K562 (cell line): ENCODE measurements at regions not wholly inside any gene's neighbourhood (a gene's known extent, or its start where the extent isn't known, plus 50 kb on each side); places are given as distances from the start of the nearest gene placed in this dataset.

Source experiments
- ATAC-seq: fragments of 200-7000 bp; cut with Tn5 transposase; 3 replicates; pipeline ENCODE4 v1.9.1; 2020; ENCODE audit warnings: moderate library complexity
- BruUV-seq: library from RNA; stranded (reverse); fragments of 400-500 nt; replicated peaks from 2 replicates; lab custom pipeline; 2021; lab: Mats Ljungman, UMichigan
- CTCF ChIA-PET: fragments of 300-600 bp; formaldehyde crosslinking; extraction: SDS; loops from one replicate; lab custom pipeline; 2021; ENCODE audit warnings: low intra/inter-chr PET ratio; lab: Yijun Ruan, JAX
- POLR2A ChIA-PET: fragments of 300-600, 350-650 bp; sonication (Branson Sonifier 250); formaldehyde crosslinking; extraction: SDS; loops from one replicate; lab custom pipeline; 2021; ENCODE audit warnings: antibody characterized with exemption, inconsistent platforms; lab: Yijun Ruan, JAX
- DNase-seq, 4 experiments: peaks; one replicate each; pipeline versions ENCODE4 v3.0.0 to v3.0.0-alpha.2; 2011 to 2018; ENCODE audit warnings: low spot score in 3 of 4, mixed read lengths in 3 of 4; ENCODE audit errors: extremely low read depth in 1 of 4
- FAIRE-seq: peaks from 2 replicates; lab custom pipeline; 2011; peaks lifted over from hg19 to GRCh38; lab: Jason Lieb, UNC
- H2AFZ ChIP-seq: 2 replicates; pipeline ENCODE4 v1.6.0; 2011; ENCODE audit warnings: low read depth, low read length, control low read depth, inconsistent platforms
- H3K27ac ChIP-seq: fragments of 200-600 bp; 3 replicates; pipeline ENCODE4 v1.8.0; 2011; ENCODE audit warnings: low read depth, mild to moderate bottlenecking, control low read depth, inconsistent platforms, low read length, moderate library complexity, mixed read lengths; ENCODE audit errors: extremely low read depth
- H3K27me3 ChIP-seq, 2 experiments: fragments of 300-600 bp in 1 of 2; 2 replicates in 1 of 2; 3 replicates in 1 of 2; pipeline versions ENCODE4 v1.6.0 to v1.8.0; 2011; ENCODE audit warnings: inconsistent platforms in 2 of 2, low read length in 2 of 2, mild to moderate bottlenecking in 1 of 2, mixed read lengths in 1 of 2, moderate library complexity in 1 of 2; ENCODE audit not compliant: control insufficient read depth in 2 of 2, insufficient read depth in 2 of 2
- H3K36me3 ChIP-seq: fragments of 300-600 bp; 3 replicates; pipeline ENCODE4 v1.8.0; 2011; ENCODE audit warnings: mild to moderate bottlenecking, low read length, inconsistent platforms; ENCODE audit not compliant: control insufficient read depth, insufficient read depth
- H3K4me1 ChIP-seq, 2 experiments: fragments of 200-600 bp in 1 of 2; replicated peaks in 1 of 2; 2 replicates in 1 of 2; 3 replicates in 1 of 2; pipeline versions ENCODE4 v1.5.1 to v1.8.0; 2011; ENCODE audit warnings: inconsistent platforms in 2 of 2, low read length in 2 of 2, mild to moderate bottlenecking in 1 of 2, mixed read lengths in 1 of 2, moderate library complexity in 1 of 2; ENCODE audit not compliant: control insufficient read depth in 2 of 2, insufficient read depth in 2 of 2
- H3K4me2 ChIP-seq: 2 replicates; pipeline ENCODE4 v1.6.1; 2011; ENCODE audit warnings: low read length, control low read depth, inconsistent platforms, mixed read lengths; ENCODE audit not compliant: insufficient read depth
- H3K4me3 ChIP-seq: fragments of 200-600 bp; sonication (generic), shearing (Covaris generic); 2 replicates; pipeline ENCODE4 v1.5.1; 2016; ENCODE audit warnings: control low read depth, inconsistent platforms
- H3K79me2 ChIP-seq: fragments of 200-600 bp; 3 replicates; pipeline ENCODE4 v1.8.0; 2011; ENCODE audit warnings: low read length, inconsistent platforms; ENCODE audit not compliant: control insufficient read depth, insufficient read depth
- H3K9ac ChIP-seq, 2 experiments: 2 replicates each; pipeline versions ENCODE4 v1.6.0 to v1.6.1; 2011; ENCODE audit warnings: low read depth in 2 of 2, low read length in 2 of 2, control low read depth in 1 of 2, inconsistent platforms in 1 of 2, mild to moderate bottlenecking in 1 of 2, mixed read lengths in 1 of 2; ENCODE audit not compliant: insufficient read depth in 1 of 2
- H3K9me1 ChIP-seq: one replicate; pipeline ENCODE4 v1.6.0; 2011; ENCODE audit warnings: inconsistent platforms, mild to moderate bottlenecking, low read length, moderate library complexity; ENCODE audit not compliant: control insufficient read depth, insufficient read depth
- H3K9me3 ChIP-seq: replicated peaks from 2 replicates; pipeline ENCODE4 v1.5.1; 2011; ENCODE audit warnings: low read depth, low read length, inconsistent platforms; ENCODE audit not compliant: control insufficient read depth, insufficient read depth
- H4K20me1 ChIP-seq: replicated peaks from 2 replicates; pipeline ENCODE4 v1.6.1; 2011; ENCODE audit warnings: low read length, inconsistent platforms, mixed read lengths; ENCODE audit not compliant: control insufficient read depth, insufficient read depth
- CBX1 ChIP-seq: sonication (generic); IDR thresholded peaks from 2 replicates; pipeline ENCODE4 v1.6.1; 2016; ENCODE audit warnings: antibody characterized with exemption, low read depth, mild to moderate bottlenecking
- CSDE1 ChIP-seq, 2 experiments: fragments of 450-650 bp; IDR thresholded peaks; 2 replicates each; pipeline ENCODE4 v1.6.1; 2016; ENCODE audit warnings: mild to moderate bottlenecking in 1 of 2
- DEAF1 ChIP-seq: fragments of 450-650 bp; formaldehyde crosslinking; IDR thresholded peaks from 2 replicates; pipeline ENCODE4 v1.4.0; 2020; ENCODE audit warnings: mild to moderate bottlenecking, moderate library complexity
- KLF10 ChIP-seq: fragments of 250-450 bp; sonication (Bioruptor Pico); IDR thresholded peaks from 2 replicates; pipeline ENCODE4 v1.6.1; 2021; ENCODE audit warnings: matching md5 sums
- NCOR1 ChIP-seq: fragments of 450-650 bp; IDR thresholded peaks from 2 replicates; pipeline ENCODE4 v1.6.1; 2016; ENCODE audit warnings: mild to moderate bottlenecking, moderate library complexity
- OTX1 ChIP-seq: fragments of 450-650 bp; formaldehyde crosslinking; IDR thresholded peaks from 2 replicates; pipeline ENCODE4 v1.4.0; 2022; ENCODE audit warnings: mild to moderate bottlenecking
- SIRT6 ChIP-seq: IDR thresholded peaks from one replicate; pipeline ENCODE4 v1.6.1; 2012; ENCODE audit warnings: low read depth, mild to moderate bottlenecking, control low read depth, inconsistent platforms, low read length, moderate library complexity
- TRIM28 ChIP-seq: fragments of 450-650 bp; IDR thresholded peaks from 2 replicates; pipeline ENCODE4 v1.6.1; 2017
- U2AF1 ChIP-seq: fragments of 200-400 bp; formaldehyde crosslinking; optimal IDR thresholded peaks from 2 replicates; pipeline ENCODE3; 2017; ENCODE audit warnings: mild to moderate bottlenecking, low read depth, low read length, moderate library complexity
- U2AF2 ChIP-seq: fragments of 200-400 bp; formaldehyde crosslinking; optimal IDR thresholded peaks from 2 replicates; pipeline ENCODE3; 2017; ENCODE audit warnings: low read depth, mild to moderate bottlenecking, low read length
- ZBTB12 ChIP-seq: fragments of 250-450 bp; sonication (Bioruptor Pico); IDR thresholded peaks from 2 replicates; pipeline ENCODE4 v1.4.0; 2020
- ZBTB8A ChIP-seq: fragments of 450-650 bp; IDR thresholded peaks from 2 replicates; pipeline ENCODE4 v1.6.1; 2018; ENCODE audit warnings: mild to moderate bottlenecking, moderate library complexity; ENCODE audit not compliant: partially characterized antibody
- ZEB2 ChIP-seq: fragments of 450-650 bp; IDR thresholded peaks from 2 replicates; pipeline ENCODE4 v1.6.1; 2016
- ZFP91 ChIP-seq: sonication (generic); formaldehyde crosslinking; IDR thresholded peaks from 2 replicates; pipeline ENCODE4 v1.8.0; 2022; ENCODE audit warnings: mild to moderate bottlenecking, missing genetic modification reagents
- ZNF12 ChIP-seq: sonication (generic); formaldehyde crosslinking; IDR thresholded peaks from 2 replicates; pipeline ENCODE4 v1.4.0; 2020; ENCODE audit warnings: mild to moderate bottlenecking, missing genetic modification reagents
- ZNF140 ChIP-seq: fragments of 250-450 bp; sonication (Bioruptor Pico); IDR thresholded peaks from 2 replicates; pipeline ENCODE4 v1.8.0; 2021; ENCODE audit warnings: moderate library complexity, mild to moderate bottlenecking, inconsistent platforms
- ZNF212 ChIP-seq: fragments of 450-650 bp; formaldehyde crosslinking; IDR thresholded peaks from 2 replicates; pipeline ENCODE4 v1.4.0; 2020; ENCODE audit warnings: mild to moderate bottlenecking
- ZNF57 ChIP-seq: fragments of 450-650 bp; formaldehyde crosslinking; IDR thresholded peaks from 2 replicates; pipeline ENCODE4 v1.4.0; 2020; ENCODE audit warnings: mild to moderate bottlenecking, moderate library complexity
- WGBS: fragments of 100-300 bp; shearing (Covaris generic); methylation state at CpG from one replicate; pipeline ENCODE4 v1.1.6; 2016; ENCODE audit warnings: low coverage, mixed read lengths; ENCODE audit not compliant: insufficient coverage; ENCODE audit errors: missing lambda C conversion rate; 5-methylcytosine and 5-hydroxymethylcytosine counted together
- in situ Hi-C: fragments of 300-500 bp; cut with MboI; formaldehyde crosslinking; loops from 4 replicates; pipeline ENCODE4 v1.15.0; 2018; ENCODE audit warnings: inconsistent platforms, mixed read lengths
- intact Hi-C: fragments of 100-400 bp; cut with micrococcal nuclease; formaldehyde crosslinking; loops from 2 replicates; pipeline ENCODE4 v1.14.2; 2022

GRCh38 chr4:3344596-3344995, 51.8 kb downstream of the RGS12 start:
- no peaks in the 10 kb centered on the region for H3K79me2 ChIP-seq
- peaks cover 2% of the 10 kb centered on the region for H3K9me1 ChIP-seq
- no peak overlapping the region for H3K27ac ChIP-seq
- ChIA-PET CTCF (no interaction called here), POLR2A (interaction anchor here (0.9 kb wide), 1 partner anchor 11 kb away, joined by 3 read pairs; no protein-coding TSS in a partner anchor)
- H4K20me1 ChIP-seq, result peaks cover 7% of the 10 kb centered on the region; the same call in 1 of the 2 replicates
- DNase-seq (no peak), ATAC-seq (no peak), FAIRE-seq (no peak)
- peaks cover 0 to 6% of the 10 kb centered on the region in 2 experiments; a peak in 2 of 5 replicates for H3K4me1 ChIP-seq
- no peak overlapping the region for H3K9ac ChIP-seq
- intact Hi-C loops, result no loop called here
- in situ Hi-C loops, result loop anchor here (5.0 kb wide), 1 partner anchor 108 kb away; no protein-coding TSS in a partner anchor
- 9% methylated on average over 4 of the region's 4 CpGs for WGBS
- H3K36me3 ChIP-seq, result no peaks in the 10 kb centered on the region
- no peaks in the 10 kb centered on the region for H3K9me3 ChIP-seq
- no peak overlapping the region for H2AFZ ChIP-seq
- H3K27me3 ChIP-seq, result peaks cover 0 to 6% of the 10 kb centered on the region in 2 experiments; a peak in 2 of 5 replicates
- TF ChIP-seq TRIM28 (no peak), CBX1 (no peak), ZFP91 (CRISPR knock-in tag) (no peak), ZBTB12 (CRISPR knock-in tag) (no peak), ZBTB8A (no peak), KLF10 (CRISPR knock-in tag) (no peak), SIRT6 (no peak), ZEB2 (no peak), ZNF12 (no peak), DEAF1 (CRISPR knock-in tag) (no peak), U2AF2 (no peak), CSDE1 (IDR thresholded peaks at IDR 0.05) (no peak), ZNF140 (CRISPR knock-in tag) (no peak), NCOR1 (no peak), ZNF57 (CRISPR knock-in tag) (no peak), ZNF212 (CRISPR knock-in tag) (no peak), U2AF1 (no peak), OTX1 (no peak)
- H3K4me3 ChIP-seq, result no peak overlapping the region
- BruUV-seq, result no TSS peak
- H3K4me2 ChIP-seq, result no peak overlapping the region
